ENCODE measurements at regions not wholly inside any gene's neighbourhood (a gene's known extent, or its start where the extent isn't known, plus 50 kb on each side); places are given as distances from the start of the nearest gene placed in this dataset.

DNA sequence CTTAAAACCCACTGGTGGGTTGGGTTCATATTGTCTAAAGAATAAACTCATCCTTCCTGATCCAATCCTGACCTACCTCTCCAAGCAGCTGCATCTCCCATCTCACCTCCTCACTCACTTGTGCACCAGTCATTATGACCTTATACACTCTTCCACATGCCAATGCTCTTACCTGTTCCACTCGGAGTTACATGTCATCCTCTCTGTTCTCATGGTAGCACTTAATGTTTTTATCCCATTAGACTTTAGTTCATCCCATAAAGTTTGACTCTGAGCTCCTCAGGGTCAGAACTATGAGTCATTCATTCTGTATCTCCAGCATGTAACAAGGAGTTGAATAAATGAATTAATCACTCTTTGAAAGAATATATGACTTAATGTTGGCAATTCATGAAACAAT lies 330.2 kb downstream of the KLF12 start:
- no peak for TF ChIP-seq CTCF (IDR thresholded peaks at IDR 0.05 in 2 of 3, conservative IDR thresholded peaks at IDR 0.05 in 1 of 3; ENCODE audit: borderline replicate concordance in 1 of 3, insufficient read depth in 1 of 3, low read depth in 2 of 3, low read length in 2 of 3)
- no peak for TF ChIP-seq FOSL1 (IDR thresholded peaks at IDR 0.05; ENCODE audit: low read depth)
- TF ChIP-seq POLR2A (IDR thresholded peaks at IDR 0.05; ENCODE audit: borderline replicate concordance, extremely low read depth, insufficient read depth, insufficient read length): no peak
- TF ChIP-seq RAD21 (IDR thresholded peaks at IDR 0.05; ENCODE audit: low read depth): no peak
- no peak for TF ChIP-seq YY1 (IDR thresholded peaks at IDR 0.05; ENCODE audit: extremely low read depth, insufficient replicate concordance, low read depth, low read length)
- TF ChIP-seq, protein P1, sequence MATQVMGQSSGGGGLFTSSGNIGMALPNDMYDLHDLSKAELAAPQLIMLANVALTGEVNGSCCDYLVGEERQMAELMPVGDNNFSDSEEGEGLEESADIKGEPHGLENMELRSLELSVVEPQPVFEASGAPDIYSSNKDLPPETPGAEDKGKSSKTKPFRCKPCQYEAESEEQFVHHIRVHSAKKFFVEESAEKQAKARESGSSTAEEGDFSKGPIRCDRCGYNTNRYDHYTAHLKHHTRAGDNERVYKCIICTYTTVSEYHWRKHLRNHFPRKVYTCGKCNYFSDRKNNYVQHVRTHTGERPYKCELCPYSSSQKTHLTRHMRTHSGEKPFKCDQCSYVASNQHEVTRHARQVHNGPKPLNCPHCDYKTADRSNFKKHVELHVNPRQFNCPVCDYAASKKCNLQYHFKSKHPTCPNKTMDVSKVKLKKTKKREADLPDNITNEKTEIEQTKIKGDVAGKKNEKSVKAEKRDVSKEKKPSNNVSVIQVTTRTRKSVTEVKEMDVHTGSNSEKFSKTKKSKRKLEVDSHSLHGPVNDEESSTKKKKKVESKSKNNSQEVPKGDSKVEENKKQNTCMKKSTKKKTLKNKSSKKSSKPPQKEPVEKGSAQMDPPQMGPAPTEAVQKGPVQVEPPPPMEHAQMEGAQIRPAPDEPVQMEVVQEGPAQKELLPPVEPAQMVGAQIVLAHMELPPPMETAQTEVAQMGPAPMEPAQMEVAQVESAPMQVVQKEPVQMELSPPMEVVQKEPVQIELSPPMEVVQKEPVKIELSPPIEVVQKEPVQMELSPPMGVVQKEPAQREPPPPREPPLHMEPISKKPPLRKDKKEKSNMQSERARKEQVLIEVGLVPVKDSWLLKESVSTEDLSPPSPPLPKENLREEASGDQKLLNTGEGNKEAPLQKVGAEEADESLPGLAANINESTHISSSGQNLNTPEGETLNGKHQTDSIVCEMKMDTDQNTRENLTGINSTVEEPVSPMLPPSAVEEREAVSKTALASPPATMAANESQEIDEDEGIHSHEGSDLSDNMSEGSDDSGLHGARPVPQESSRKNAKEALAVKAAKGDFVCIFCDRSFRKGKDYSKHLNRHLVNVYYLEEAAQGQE (IDR thresholded peaks at IDR 0.05; ENCODE audit: low read depth): no peak

Data from HCT116 (cell line).